Activated CD4-positive, CD25-positive, alpha-beta regulatory T cell treated with anti-CD3 and anti-CD28 coated beads, Interleukin-2, amount 50 U/mL, for 24 hours (primary cell): ENCODE measurements at regions not wholly inside any gene's neighbourhood (a gene's known extent, or its start where the extent isn't known, plus 50 kb on each side); places are given as distances from the start of the nearest gene placed in this dataset.

ENCODE experiments used
- ATAC-seq, 2 donors: fragments of 150-1000 bp; cut with Tn5 transposase; one replicate each; pipeline ENCODE4 v1.10.0; 2021; ENCODE audit warnings: mild to moderate bottlenecking in 1 of 2, moderate library complexity in 1 of 2

- no peak for ATAC-seq
These were observed 191.7 kb upstream of the CAMK1G start for GRCh38 chr1:209391792-209392191.

- ATAC-seq = no peak
These were observed 188.3 kb upstream of the CAMK1G start for GRCh38 chr1:209395169-209395568.

GRCh38 chr1:209397371-209397770 lies 186.1 kb upstream of the CAMK1G start:
- no peak for ATAC-seq

DNA sequence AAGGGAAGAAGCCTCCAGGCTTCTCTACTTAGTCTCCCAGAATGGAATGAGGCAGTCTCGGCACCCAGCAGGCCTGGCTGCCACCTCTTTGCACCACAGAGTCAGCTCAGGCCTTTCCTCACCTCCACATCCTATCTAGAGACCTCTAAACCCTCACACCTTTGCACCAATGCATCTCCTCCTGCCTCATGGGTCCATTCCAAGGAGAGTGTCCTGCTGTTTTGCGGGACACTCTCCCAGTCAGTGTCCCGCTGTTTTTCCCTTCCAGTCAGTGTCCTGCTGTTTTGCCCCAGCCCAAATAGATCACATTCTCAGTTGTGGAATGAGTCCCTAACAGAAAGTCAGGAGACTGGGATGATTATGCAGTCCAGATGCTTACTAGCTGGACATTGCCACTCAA lies 185.6 kb upstream of the CAMK1G start:
- no peak for ATAC-seq

DNA sequence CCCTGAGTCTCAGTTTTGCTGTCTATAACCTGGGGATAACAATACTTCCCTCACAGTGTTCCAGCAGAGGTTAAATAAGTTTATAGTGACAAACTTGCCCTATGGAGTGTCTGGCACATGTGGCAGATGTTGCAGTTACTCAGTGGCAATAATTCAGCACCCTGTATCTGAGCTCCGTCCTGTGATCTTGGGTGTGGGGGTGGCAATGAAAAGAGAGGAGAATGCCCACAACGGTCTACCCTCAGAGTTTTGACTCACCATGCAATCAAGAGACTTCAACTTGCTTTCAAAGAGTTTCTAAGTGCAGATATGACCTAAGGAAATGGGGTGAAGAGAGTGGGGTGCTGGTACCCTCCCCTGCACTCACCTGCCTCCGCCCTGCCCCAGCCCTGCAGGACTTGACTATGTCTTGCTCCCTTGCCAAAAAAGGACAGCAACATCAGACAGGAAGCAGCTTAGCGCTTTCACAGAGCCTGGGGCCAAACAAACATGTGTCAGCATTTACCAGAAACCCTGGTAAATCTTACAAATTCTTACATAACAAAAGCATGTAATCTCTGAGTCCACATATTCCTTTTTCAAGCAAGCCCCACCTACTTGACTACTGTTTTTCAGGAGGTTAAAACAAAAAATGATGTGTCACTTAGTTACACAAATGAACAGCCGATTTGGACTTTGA lies 185.1 kb upstream of the CAMK1G start:
- ATAC-seq = no peak

DNA sequence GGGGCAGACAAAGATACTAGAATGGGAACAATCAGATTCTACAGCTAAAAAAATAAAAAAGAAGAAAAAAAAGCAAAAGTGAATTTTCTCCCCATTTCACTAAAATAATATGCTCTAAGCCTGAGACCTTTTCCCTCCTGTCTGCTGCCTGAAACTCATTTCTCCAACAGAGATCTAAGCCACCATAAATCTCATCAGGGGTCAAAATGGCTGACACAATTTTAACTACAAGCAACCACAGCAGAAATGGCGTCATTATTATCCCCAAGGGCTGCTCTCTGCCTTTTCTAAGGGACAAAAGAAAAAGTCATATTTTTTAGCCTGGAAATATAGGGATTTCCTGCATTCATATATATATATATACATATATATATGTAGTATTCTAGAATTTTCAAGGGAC lies 183.7 kb upstream of the CAMK1G start:
- no peak for ATAC-seq

- ATAC-seq = no peak
These were observed 182.9 kb upstream of the CAMK1G start for GRCh38 chr1:209400351-209401220.

- ATAC-seq = no peak
These were observed 180.8 kb upstream of the CAMK1G start for GRCh38 chr1:209402697-209403096.

- no peak for ATAC-seq
These were observed 179.6 kb upstream of the CAMK1G start for GRCh38 chr1:209403921-209404320.

GRCh38 chr1:209404577-209404976 lies 178.9 kb upstream of the CAMK1G start:
- no peak for ATAC-seq

- no peak for ATAC-seq
These were observed 178.2 kb upstream of the CAMK1G start for GRCh38 chr1:209405183-209405814.

DNA sequence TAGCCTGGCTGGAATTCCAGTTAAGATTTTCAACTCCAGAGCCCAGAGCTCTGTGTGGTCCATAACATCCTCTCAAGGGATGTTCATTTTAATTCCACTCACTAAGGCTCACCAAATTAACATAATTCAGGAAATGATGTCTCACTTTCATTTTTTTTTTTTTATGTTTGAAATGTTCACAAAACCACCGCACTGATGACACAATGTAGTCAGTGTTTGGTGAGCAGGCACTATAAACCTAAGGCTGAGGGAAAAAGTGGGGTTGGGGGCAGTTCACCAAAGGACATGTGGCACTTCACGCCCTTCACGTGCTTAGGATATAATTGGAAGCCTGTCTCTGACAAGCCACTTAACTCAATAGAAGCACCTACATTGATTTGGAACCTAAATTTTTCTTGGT lies 177.3 kb upstream of the CAMK1G start:
- no peak for ATAC-seq

DNA sequence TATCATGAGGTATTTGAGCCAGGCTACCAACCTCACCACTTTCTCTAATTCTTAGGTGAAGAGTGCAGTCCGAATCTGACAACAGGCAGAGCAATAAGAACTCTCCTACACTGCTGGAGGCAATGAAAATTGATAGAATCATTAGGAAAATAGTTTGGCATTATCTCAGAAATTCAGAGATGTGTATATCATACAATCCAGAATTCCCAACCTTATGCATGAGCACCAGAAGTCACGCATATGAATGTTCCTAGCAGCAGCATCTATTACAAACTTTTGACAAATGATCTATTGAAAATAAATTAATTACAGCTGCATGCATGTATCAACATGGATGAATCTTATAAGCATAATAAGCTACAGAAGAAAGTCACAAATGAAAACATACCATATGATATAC lies 176.9 kb upstream of the CAMK1G start:
- no peak for ATAC-seq

DNA sequence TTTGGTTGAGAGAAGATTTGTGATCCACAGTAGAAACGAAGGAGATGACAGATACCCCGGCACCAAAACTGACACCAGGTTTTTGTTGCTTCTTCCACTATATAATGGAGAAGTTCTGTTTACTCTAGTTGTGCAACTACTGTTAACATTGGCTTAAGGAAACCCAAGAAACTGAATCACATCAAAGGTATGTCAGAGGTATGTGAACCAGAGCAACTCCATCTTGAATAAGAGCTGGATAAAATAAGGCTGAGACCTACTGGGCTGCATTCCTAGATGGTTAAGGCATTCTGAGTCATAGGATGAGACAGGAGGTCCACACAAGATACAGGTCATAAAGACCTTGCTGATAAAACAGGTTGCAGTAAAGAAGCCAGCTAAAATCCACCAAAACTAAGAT lies 173.7 kb upstream of the CAMK1G start:
- no peak for ATAC-seq

DNA sequence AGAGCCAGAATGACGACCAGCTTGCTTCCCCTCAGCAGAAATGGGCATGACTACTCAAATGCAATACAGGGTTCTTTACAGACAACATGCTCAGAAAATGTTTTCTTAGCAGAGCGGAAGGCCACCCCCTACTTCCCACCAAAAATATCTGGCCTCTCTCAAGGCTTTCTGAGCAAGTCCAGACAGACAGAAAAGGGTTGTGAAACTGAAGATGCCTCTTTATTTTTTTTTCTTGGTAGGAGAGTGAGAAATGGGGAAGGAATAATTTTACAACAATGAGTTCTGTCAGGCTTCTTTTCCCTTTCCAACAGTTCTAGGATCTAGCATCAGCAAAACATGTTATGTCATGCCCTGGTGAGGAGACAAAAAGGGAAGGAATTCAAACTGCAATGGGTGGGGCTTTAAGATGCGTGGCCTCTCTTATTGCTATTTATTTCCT lies 172.0 kb upstream of the CAMK1G start:
- no peak for ATAC-seq

- ATAC-seq = no peak
These were observed 171.5 kb upstream of the CAMK1G start for GRCh38 chr1:209412036-209412435.

- no peak for ATAC-seq
These were observed 170.9 kb upstream of the CAMK1G start for GRCh38 chr1:209412566-209412965.

- no peak for ATAC-seq
These were observed 170.5 kb upstream of the CAMK1G start for GRCh38 chr1:209413062-209413461.

DNA sequence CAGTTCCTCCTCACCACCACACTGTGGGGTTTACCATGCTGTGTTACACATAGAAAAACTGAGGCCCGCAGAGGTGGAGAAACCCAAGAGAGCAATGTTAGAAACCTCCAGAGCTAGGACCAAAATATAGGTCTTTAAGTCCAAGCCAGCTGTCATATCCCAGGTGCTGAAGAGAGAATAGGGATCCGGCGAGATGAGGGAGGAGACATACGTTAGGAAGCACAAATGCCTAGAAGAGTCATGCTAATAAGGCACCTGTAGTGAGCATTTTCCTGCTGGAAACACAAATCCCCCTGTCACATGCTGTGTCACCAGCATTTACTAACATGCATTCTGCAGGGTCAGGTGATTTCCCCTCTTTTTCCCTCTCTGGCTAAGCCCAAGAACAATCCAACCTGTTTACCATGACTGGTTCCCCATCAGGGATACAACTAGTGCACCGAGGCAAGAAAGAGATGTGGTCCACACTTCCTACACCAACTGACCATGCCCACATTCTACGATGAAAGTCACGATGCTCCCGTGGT lies 168.6 kb upstream of the CAMK1G start:
- ATAC-seq = no peak

GRCh38 chr1:209416039-209416438 lies 167.5 kb upstream of the CAMK1G start:
- ATAC-seq = no peak

DNA sequence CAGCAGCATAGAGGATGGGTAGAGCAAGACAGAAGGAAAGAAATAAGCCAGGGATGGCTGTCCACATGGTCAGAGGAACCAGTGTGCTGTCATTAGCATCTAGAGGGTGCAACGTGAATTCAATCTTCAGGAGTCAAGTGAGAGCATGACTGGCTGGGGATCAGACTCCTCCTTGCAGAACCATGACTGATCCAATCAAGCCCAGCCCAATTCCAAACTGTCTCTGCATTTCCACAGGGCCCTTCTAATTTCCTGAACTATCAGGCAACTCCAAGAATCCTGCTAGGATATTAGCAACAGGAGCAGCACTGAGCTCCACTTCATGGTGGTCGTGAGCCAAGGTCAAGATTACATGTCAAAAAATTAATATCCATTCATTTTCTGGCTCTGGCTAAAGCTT lies 166.8 kb upstream of the CAMK1G start:
- ATAC-seq = no peak

DNA sequence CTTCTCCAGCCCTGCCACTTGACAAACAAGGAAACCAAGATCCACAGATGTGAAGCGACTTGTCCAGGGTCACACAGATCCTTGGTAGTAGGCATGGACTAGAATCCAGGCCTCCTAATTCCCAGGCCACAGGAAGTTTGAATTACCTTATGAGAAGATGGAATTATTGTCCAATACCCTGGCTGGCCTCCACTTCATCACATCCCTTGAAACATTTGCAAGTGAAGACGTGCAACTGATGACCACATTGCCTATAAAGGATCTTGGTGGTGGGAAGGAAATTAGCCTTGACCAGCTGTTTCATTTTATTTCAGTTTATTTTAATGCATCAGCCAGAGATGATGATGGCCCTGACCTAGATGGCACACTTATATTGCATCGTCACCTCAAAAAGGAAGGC lies 165.8 kb upstream of the CAMK1G start:
- ATAC-seq = no peak

- no peak for ATAC-seq
These were observed 163.2 kb upstream of the CAMK1G start for GRCh38 chr1:209420276-209420675.

DNA sequence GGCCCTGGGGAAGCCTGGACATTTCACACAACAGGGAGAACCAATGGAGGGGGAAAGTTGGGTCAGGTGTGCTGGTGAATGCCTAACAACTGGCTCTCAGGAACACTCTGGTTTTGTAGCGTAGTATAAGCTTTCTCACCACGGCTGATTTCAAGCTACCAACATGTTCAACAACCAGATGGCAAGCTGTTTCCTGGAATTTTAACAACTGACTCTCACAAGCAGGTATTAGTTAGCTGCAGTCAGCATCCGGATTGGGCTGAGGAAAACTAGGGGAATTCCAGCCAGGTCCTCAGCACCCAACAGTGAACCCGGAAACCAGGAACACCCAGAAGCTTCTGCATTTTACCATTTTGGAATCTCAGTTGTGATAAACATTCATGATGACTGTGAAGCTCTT lies 162.3 kb upstream of the CAMK1G start:
- no peak for ATAC-seq
